HEK293 (cell line): ENCODE measurements at regions not wholly inside any gene's neighbourhood (a gene's known extent, or its start where the extent isn't known, plus 50 kb on each side); places are given as distances from the start of the nearest gene placed in this dataset.

Source experiments
- CTCF ChIP-seq: fragments of 450-650 bp; formaldehyde crosslinking; IDR thresholded peaks from 2 replicates; pipeline ENCODE4 v1.5.1; 2016; ENCODE audit warnings: missing biosample characterization, missing genetic modification characterization
- IKZF3 ChIP-seq: fragments of 450-650 bp; IDR thresholded peaks from 2 replicates; pipeline ENCODE4 v1.5.0; 2018; ENCODE audit warnings: missing biosample characterization, mild to moderate bottlenecking, missing genetic modification characterization, moderate library complexity
- REST ChIP-seq: fragments of 450-650 bp; formaldehyde crosslinking; IDR thresholded peaks from 2 replicates; pipeline ENCODE4 v1.5.1; 2016; ENCODE audit warnings: missing biosample characterization, missing genetic modification characterization
- SETDB1 ChIP-seq: IDR thresholded peaks from one replicate; pipeline ENCODE4 v1.6.1; 2017; ENCODE audit warnings: mild to moderate bottlenecking, low read length, moderate library complexity, mixed read lengths; ENCODE audit not compliant: insufficient read length
- ZFP37 ChIP-seq: fragments of 450-650 bp; formaldehyde crosslinking; IDR thresholded peaks from 2 replicates; pipeline ENCODE4 v1.5.1; 2016; ENCODE audit warnings: missing biosample characterization, missing genetic modification characterization
- ZNF23 ChIP-seq: fragments of 450-650 bp; formaldehyde crosslinking; IDR thresholded peaks from 2 replicates; pipeline ENCODE4 v1.5.1; 2016; ENCODE audit warnings: missing biosample characterization, missing genetic modification characterization, borderline replicate concordance
- ZNF24 ChIP-seq: fragments of 450-650 bp; formaldehyde crosslinking; IDR thresholded peaks from 2 replicates; pipeline ENCODE4 v1.5.1; 2016; ENCODE audit warnings: missing biosample characterization, missing genetic modification characterization
- ZNF26 ChIP-seq: fragments of 450-650 bp; formaldehyde crosslinking; IDR thresholded peaks from 2 replicates; pipeline ENCODE4 v1.5.1; 2016; ENCODE audit warnings: missing biosample characterization, missing genetic modification characterization
- ZNF639 ChIP-seq: fragments of 450-650 bp; formaldehyde crosslinking; IDR thresholded peaks from 2 replicates; pipeline ENCODE4 v1.5.1; 2016; ENCODE audit warnings: missing biosample characterization, missing genetic modification characterization

GRCh38 chr22:27133019-27133431 lies 475.6 kb downstream of the MIAT start:
- TF ChIP-seq CTCF (tag by site-specific recombination) (no peak), SETDB1 (no peak), IKZF3 (no peak), ZNF23 (tag by site-specific recombination) (no peak), ZNF24 (tag by site-specific recombination) (no peak), REST (no peak), ZNF26 (tag by site-specific recombination) (no peak), ZFP37 (no peak), ZNF639 (no peak)
